ENCODE measurements at regions not wholly inside any gene's neighbourhood (a gene's known extent, or its start where the extent isn't known, plus 50 kb on each side); places are given as distances from the start of the nearest gene placed in this dataset.

DNA sequence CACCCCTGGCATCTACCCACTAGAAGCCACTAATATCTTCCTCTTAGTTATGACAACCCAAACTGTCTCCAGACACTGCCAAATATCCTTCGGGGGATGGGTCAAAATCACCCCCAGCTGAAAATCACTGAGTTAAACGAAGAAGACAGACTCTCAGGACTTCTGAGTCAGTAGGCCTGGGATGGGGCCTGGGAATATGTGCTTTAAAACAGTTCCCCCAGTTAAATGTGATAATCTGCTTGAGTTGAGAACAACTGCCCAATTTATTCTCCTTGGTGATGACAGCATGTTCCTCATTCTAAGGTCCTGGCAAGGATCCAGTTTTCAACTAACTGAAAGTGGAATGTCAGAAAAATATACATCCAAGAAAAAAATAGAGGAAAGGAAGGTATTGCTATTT is 52.4 kb downstream of the CBLL2 start:
- no peak for DNase-seq

DNA sequence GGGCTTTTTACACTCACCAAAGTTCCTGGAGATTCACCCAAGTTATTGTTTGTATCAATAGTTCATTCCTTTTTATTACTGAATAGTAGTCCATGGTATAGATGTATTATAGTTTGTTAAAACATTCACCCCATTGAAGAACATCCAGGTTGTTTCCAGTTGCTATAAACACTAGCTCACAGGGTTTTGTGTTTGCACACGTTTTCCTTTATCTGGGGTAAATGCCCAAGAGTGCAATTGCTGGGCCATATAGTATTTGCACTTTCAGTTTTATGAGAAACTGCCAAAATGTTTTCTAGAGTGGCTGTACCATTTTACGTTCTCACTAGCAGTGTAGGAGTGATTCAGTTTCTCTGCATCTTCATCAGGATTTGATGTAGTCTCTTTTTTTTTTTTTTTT is 57.1 kb downstream of the CBLL2 start:
- no peak for DNase-seq

DNA sequence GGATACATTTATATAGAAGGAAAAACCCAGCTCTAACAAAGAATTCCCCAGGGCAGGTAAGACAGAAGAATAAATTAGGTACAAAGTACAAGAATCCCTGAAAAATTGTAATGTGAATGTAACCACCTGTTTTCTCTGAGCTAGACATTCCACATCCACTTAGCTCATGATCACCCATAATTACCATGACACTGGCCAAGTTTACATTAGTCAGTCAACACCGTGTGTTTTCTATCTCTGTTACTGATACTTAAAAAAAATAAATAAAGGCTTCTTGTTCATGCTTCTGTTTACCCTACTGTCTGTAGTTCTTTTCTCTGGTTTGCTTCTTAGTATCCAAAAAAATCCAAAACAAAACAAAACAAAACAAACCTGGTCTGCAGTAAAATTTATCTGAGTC is 66.0 kb downstream of the CBLL2 start:
- no peak for DNase-seq

DNA sequence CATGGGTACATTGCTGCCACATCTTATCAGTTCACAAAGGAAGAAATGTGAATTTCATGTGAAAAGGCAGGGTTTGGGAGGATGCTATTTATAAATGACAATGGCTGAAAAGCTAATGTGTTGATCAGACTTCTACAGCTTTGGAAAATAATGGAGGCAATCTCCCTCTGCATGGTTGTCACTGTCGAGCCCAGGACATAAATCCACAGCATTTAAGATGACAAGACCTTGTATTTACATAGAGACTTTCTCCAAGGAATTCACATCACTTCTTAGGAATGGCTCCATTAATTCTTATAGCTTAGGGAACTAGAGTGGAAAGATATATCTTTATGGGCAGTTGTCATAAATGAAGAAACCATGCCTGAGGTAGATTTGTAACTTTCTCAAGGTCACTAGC is 66.7 kb downstream of the CBLL2 start:
- DNase-seq = no peak

DNA sequence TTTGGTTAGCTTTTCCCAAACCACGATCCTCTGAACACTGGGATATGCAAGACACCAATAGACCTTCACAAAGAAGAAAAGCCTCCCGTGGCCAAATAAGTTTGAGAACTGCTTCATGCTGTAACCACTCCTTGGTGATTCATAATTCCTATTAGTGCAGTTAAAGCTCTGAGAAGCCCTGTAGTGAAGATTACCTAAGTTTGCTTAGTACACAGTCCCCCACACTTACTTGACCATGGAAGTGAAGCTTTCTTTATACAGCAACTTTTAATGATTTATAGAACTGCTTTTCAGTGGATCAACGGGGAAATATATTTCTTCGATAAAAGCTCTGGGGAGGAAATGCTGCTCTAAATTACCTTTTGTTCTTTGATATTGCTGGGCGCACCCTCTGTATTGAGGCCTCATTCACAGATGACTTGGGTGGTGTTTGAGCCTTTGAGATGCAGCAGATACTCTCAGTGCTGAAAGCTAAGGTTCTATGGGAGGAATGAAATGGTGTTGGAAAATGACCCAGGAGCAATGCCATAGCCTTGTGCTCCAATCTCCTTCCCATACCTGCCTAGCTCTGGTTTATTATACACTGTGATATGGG is 67.4 kb downstream of the CBLL2 start:
- no peak for DNase-seq

DNA sequence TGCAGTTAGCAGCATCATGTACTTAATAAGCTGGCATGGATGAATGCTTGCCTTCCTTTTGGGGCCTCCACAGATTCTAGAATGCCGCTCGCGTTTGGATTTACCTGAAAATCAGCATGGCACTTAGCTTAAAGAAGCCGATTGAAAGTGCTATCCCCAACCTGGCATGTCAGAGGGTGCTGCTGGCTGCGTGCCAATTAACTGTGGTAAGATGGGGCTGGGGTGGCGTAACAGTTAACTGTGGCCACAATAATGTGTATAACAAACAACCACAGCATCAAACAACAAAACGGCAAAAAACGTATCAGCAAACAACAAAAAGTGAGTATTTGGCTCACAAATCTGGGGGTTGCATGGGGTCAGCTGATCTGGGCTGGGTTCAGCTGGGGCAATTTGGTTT is 70.5 kb downstream of the CBLL2 start:
- DNase-seq = no peak

DNA sequence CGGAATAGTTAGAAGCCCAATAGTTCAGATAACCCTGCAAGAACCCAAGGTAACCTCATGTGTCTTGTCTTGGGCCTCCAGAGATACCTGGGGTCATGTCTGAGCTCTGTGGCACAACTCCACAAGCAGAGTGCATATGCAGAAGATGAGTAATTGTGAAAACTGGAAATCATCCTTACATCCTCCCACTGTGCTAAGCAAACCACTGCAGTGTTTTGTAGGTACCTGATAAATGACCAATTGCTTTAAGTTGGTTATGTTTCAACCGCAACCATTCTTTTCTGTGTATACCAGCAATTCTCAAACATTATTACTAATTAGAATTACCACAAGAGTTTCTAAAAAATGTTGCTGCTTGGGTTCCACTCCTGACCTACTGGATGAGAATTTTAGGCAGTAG is 73.2 kb downstream of the CBLL2 start:
- DNase-seq = no peak

DNA sequence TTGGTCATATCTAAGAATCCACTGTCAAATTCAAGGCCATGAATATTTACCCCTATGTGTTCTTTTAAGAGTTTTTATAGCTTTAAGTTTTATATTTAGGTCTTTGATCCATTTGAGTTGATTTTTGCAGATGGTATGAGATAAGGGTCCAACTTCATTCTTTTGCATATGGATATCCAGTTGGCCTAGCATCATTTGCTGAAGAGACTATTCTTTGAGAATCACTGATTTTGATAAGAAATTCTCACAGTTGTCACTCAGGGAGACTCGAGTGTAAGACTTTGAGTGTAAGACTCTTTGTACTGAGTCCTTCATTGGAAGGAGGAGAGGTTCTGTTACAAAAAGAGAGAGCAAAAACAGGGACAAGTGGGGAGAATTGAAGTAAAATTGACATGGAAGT is 74.8 kb downstream of the CBLL2 start:
- no peak for DNase-seq

DNA sequence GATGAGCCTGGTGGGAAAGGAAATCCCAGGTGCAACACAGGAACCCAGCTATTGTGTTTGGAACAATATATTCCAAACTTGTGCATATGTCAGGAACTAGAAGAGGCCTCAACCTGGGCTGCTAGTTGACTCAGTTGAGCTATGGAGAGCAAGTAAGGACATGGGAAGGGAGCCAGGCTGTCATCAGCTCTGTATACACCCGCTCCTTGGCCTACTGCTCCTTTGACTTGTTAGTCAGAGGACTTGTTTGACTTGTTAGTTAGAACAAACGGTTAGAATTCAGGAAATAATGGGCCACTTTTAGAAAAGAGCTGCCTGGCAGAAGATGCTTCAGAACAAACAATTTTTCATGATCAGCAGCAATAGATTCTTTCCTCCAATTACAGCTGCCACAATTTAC is 76.4 kb downstream of the CBLL2 start:
- DNase-seq = no peak

DNA sequence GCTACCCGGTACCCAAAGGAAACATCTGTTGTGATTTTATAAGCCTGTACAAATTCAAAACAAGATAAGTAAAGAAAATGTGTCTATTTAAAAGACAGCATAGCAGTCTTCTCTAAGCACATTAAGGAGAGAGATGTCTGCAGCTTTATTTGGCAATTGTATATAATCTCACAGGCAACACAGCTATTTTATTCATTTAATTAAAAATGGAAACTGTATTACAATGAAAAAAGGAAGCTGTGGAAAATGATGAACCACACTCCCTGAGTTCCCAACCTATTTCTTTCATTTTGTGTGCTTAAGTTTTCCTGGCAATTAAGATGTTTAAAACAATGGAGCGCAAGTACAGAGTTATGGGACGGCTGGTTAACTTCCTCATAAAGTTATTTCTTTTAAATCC is 78.4 kb downstream of the CBLL2 start:
- no peak for DNase-seq

DNA sequence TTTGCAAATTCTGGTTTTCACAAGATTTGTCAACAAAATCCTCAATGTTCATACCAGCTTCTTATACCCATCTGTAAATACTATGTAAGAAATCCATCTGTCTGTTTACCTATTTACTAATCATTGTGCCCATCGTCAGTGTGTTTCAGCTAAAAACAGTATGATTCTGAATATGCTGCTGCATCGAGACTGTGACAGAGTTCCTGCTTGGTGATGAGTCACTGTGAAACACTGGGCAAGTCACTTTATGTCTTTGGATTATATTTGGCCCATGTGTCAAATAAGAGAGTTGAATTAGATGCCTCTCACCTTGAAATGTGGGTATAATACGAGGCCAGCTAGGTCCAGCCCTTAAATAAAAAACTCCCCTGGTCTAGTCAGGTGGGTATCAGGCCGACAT is 79.3 kb downstream of the CBLL2 start:
- no peak for DNase-seq

DNA sequence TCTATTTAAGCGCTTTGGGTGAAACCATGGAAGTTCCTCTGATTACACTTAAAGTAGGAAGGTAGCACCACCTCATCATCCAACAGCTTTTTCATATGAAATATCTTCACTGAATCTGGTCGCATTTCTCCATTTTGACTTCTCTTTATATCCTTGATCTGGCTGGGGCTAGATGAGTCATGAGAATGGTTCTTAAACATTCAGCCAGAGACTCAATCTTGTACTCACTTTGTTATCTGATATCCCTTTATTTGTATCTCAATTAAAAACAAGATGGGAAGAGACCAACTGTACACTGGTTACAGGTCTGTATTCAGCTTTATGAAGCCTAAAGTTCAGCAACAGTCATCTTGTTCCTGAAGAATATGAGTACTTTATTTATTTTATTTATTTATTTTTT is 84.9 kb downstream of the CBLL2 start:
- no peak for DNase-seq

DNA sequence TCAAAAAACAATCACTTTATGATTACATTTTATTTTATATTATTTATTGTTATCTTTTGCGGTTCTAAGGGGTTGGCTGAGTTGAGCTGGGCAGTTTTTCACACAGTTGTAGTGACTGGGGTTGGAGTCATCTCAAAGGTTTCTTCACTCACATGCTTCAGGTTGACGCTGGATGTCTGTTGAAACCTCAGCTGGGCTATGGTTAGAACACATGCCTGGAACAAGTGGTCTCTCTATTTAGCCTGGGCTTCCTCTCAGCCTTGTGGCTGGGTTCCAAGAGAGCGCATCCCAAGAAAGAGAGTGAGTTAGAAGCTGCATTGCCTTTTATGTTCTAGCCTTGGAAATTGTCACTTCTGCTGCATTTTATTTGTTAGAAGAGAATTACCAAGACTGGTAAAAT is 87.4 kb downstream of the CBLL2 start:
- no peak for DNase-seq

DNA sequence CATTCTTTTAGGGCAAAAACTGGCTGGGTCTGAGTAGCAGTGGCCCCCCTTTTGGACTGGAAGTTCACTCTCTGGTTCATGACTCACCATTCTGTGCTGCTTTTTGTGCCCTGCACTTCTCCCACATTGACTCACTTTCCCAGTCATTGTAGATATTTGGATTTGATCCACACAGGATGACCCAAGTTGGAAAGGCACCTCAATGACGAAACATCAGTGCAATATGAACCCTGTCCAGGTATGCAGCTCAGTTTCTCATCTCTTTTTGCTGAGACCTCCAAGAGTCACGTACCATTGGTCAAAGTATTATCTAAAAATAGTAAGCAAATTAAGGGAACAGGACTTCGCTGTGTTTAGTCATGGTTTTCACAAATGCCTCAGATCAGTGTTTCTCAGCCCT is 92.7 kb downstream of the CBLL2 start:
- DNase-seq = no peak

DNA sequence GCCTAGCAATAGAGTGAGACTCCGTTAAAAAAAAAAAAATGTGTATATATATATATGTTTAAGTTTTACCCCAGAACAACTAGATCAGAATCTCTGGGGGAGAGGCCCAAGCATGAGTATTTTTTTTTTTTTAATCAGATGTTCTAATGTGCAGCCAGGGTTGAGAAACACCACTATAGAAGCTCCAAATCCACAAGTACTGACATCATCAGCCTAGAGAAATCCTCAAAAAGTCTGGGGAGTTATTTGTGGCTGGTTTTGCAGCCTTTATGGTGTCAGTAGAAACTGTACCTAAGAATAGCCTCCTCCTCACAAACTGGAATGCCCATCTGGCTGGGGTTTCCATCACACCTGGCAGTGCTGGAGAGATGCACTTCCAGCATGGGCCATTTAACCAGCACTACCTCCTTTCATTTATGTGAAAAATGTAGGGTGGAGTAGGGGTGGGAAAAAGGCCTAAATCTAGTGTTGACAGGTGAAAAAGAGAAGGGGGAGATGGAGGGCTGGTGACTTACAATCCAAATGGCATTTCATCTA is 93.5 kb downstream of the CBLL2 start:
- DNase-seq = no peak

DNA sequence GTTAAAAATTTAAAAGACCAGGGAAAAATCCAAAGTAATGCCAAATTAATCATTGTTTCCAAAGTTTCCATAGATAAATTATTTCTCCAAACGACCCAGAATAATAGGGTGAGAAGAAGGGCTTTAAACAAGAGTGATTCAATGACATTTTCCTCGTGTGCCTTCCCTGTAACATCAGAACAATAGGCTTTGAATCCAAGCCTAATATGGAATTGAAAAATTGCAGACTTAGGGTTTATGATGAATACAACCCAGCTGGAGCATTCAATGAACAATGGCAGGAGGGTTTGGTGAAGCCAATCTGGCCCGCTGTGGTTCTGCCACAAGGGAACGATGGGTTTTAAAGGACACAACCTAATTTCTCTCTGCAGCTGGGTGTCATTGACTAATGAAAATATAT is 94.2 kb downstream of the CBLL2 start:
- DNase-seq = no peak

DNA sequence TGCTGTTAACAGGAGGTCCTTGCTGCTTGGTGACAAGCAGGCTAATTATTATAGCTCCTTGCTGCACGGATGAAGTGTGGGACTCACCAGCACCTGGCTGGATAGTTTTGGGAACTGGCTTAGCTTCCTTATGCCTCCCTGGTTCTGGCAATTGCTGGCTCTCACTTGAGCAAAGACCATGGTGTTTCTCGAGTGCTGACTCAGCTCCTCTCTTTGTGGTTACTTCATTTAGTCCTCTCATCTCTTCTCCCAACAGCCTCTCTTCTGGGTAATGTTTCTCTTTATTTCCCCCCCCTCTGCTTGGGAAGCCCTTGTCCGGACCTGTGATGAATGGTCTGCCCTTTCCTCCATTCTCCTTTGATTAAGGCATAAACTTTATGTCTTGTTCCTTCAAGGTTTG is 100.4 kb downstream of the CBLL2 start:
- no peak for DNase-seq

DNA sequence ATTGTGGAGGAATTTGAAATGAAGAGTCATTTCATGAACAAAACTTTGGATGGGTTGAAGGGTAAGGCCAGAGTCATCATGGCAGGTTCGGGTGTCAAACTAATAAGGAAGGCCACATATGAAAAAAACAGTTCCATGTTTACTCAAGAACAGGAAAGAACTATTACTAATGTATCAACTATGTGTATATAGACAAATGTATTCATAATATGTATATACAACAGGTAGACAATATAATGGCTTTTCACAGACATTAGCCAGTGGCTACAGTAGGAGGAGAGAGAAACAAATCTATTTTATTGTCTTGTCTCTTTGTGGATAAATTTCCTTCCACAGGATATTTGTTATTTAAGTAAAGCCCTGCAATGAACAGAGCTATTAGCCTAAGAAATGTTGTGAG is 101.1 kb downstream of the CBLL2 start:
- DNase-seq = no peak

DNA sequence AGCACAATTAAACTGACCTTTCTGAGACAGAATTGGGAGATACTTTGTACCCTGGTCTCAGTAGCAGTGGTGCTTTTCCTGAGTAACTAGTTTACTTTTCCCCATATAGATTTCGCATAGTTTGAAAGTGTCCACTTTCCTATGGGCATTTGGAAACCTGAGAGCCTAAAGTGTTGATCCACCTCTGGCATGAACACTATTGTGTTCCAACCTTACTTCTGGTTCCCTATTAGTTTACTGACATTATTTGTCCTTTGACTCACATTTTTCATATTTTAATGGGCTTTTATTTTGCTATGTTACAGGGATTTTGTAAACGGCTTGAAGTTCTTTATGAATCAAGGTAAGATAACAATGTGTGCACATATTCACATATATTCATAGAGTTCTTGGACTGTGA is 103.7 kb downstream of the CBLL2 start:
- no peak for DNase-seq

DNA sequence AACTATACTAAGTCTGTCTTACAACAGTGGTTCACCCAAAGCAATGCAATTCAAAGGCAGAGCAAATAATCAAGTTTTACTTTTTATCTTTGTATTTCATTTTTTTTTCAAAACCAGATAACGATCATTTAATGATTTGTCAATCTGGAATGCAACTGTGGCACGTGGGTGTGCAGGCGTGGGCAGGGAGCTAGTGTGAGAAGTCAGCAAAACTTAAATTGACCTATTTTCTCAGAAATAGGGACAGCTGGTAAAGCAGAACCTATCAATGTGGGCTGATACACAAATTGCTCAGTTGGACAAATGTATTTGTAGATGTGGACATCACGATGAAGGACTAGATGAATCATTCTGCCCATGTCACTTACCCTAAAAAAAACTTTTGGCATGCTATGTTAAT is 105.6 kb downstream of the CBLL2 start:
- no peak for DNase-seq

DNA sequence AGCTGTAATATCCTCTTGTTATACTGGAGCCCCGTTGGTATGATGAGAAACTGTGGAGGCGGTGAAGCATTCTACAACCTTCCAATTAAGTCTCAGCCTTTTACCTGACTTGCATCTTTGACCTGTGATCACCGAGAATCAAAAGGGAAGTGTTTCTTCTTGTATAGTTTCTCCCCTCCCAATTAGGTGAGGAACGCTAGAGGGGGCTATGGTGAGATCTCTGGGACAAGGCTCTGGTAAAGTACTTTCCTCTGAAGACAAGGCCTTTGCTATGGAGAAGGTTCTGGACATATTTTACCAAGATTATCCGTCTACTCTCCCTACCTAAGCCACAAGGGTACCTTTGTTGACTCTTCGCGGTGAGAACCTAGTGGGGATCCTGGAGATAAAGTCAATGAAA is 111.3 kb downstream of the CBLL2 start:
- no peak for DNase-seq

DNA sequence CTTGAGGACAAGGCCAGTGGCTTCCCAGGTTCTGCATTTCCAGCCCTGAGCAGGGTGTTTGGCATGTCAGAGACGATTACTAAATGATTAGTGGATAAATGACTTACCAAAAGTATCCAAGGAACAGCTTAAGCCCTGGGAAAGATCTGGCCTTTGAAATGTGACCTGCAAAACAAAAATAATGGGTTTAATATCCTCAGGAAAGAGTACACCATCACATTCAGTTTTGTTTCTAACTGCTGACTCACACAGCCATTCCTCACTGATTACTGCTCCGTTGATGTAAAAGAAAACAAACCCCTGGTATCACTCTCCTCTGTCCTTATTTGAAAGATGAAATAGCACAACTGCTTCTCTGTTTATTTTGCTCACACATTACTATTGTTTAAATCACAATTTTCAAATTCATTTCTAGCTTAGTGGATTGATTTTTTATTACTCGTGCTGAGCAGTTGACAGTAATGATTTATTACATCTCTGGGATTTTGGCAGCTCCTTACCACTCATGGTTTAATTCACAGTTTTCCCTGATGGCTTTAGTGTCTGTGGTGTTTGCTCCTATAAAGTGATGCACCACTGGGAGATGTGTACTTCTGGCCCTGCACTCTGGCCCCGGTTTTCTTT is 117.0 kb downstream of the CBLL2 start:
- DNase-seq = no peak

DNA sequence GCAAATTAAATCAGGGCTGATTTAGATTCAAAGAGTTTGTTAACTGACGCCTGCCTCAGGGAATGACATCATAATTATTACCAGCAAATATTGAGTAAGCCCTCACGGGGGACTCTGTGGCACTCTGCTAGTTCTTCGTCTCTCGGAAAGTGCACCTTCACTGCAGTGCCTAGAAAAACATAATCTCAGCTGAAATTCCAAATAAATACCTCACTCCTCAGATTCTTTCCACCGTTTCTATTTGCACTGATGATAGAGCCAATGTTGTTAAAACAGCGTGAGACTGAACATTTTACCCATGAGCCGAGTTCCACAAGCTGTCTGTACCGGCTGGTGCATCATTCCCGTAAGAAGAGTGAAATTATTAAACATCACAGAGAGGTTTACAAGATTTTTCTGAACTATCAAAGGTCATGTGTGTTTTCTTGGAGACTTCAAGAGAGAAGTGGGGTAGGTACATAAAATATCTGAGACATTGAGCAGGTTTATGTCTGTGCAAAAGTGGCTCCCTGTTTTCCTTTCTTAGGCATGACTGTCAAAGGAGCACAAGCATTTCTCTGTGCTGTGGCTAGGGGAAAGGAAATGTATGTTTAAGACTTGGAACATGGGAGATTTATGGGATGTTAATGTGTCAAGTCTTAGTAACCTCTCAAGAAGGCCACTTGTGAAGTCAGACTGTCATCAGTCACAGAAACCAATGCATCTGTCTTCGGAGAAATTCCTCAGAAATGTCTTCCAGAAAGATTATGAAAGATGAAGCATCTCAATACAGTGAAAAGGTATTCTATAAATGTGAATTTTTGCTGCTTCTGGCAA is 119.6 kb downstream of the CBLL2 start:
- DNase-seq = no peak

DNA sequence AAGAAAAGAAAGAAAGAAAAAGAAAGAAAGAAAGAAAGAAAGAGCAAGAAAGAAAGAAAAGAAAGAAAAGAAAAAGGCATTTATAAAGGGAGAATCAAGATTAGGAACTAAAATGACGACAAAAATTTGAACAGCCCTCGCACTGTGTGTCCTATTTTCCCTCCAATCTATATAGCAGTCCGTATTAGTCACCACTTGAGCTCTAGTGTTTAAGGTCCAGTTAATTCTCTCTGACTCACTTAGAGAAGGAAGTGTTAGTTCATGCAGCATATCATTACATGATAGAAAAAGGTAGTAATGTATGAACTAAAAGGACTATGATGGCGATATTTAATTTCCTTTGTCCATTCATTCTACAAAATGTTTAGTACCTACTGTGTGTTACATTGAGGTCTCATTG is 122.7 kb downstream of the CBLL2 start:
- DNase-seq = no peak
